SU-DHL-6 (cell line): ENCODE measurements at regions not wholly inside any gene's neighbourhood (a gene's known extent, or its start where the extent isn't known, plus 50 kb on each side); places are given as distances from the start of the nearest gene placed in this dataset.
A peak's percentile ranks its signal among the peaks of the same experiment; 100 is the strongest.

Source experiments
- CTCF ChIP-seq: fragments of 200-600 bp; sonication (generic); IDR thresholded peaks from one replicate; pipeline ENCODE4 v1.5.1; 2017; ENCODE audit warnings: antibody characterized with exemption, mild to moderate bottlenecking, low read length, moderate library complexity; ENCODE audit not compliant: insufficient read depth, poor library complexity, severe bottlenecking
- EZH2phosphoT487 ChIP-seq: fragments of 200-600 bp; sonication (generic), shearing (Covaris generic); conservative IDR thresholded peaks from 2 replicates; pipeline ENCODE4 v1.6.1; 2018; ENCODE audit warnings: mild to moderate bottlenecking, antibody characterized with exemption, low read length, moderate library complexity, mixed read lengths

- TF ChIP-seq CTCF (peak; percentile 24), EZH2phosphoT487 (no peak)
Measured at GRCh38 chr2:121099329-121100290, 185.4 kb downstream of the TFCP2L1 start.
